Stimulated activated CD8-positive, alpha-beta memory T cell treated with anti-CD3 and anti-CD28 coated beads, Interleukin-12 subunit alpha, Interleukin-12 subunit beta, amount 100 ng/mL, for 24 hours (primary cell): ENCODE measurements at regions not wholly inside any gene's neighbourhood (a gene's known extent, or its start where the extent isn't known, plus 50 kb on each side); places are given as distances from the start of the nearest gene placed in this dataset.

Experiments
- DNase-seq: peaks from one replicate; pipeline ENCODE4 v3.0.0-alpha.2; 2020; ENCODE audit errors: extremely low read depth

DNA sequence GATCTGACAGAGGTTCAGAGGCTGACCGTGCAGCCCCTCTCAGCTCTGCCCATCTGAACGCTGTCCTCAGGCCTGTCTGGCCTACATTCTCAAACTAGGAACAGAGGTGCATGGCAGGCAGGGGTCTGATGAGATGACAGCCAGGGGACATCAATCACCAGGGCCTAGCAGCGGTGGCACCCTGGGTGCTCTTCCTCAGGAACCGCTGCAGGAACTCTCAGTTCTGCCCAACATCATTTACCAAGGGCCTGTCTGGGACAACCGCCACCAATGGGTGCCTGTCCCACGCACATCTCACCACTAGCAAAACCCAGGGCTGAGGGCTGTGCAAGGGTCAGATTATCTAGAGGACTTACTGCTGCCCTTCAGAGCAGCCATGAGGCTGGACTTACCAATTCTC is 245.7 kb downstream of the TOMM20 start:
- DNase-seq, result no peak

- DNase-seq, result no peak
These were observed 246.5 kb downstream of the TOMM20 start for GRCh38 chr1:234881893-234882771.

DNA sequence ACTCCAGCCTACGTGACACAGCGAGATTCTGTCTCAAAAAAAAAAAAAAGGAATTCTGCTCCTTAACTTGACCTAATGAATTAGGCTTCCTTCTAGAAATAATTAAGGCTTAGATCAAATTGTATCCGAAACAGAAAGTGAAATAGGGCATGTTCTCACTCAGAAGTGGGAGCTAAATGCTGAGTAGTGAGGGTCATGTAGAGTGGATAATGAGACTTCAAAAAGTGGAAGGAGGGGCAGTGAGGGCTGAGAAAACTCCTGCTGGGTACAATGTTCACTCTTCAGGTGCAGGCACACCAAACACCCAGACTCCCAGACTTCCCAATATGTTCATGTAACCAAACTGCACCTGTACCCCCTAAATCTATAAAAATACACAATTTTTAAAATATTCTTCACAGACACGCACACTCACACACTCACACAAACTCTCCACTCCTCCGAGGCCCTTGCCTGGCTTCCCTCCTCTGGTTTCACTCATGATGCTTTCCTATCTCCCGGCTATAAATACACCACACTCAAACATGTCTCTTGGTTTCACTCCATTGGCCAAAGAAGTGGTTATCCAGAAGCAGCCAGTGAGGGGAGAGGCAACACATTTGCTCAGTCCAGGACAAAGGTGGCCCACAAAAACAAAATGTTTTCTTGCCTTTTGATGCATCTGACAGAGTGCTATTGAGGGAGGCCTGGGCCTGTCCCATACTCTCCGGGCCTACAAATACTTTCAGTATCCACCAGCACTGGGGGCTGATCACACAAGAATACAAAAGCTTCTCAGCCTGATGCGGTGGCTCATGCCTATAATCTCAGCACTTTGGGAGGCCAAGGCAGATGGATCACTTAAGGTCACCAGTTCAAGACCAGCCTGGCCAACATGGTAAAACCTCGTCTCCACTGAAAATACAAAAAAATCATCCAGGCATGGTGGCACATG is 249.2 kb downstream of the TOMM20 start:
- no peak for DNase-seq

GRCh38 chr1:234878288-234878687 is 250.3 kb downstream of the TOMM20 start:
- no peak for DNase-seq

DNA sequence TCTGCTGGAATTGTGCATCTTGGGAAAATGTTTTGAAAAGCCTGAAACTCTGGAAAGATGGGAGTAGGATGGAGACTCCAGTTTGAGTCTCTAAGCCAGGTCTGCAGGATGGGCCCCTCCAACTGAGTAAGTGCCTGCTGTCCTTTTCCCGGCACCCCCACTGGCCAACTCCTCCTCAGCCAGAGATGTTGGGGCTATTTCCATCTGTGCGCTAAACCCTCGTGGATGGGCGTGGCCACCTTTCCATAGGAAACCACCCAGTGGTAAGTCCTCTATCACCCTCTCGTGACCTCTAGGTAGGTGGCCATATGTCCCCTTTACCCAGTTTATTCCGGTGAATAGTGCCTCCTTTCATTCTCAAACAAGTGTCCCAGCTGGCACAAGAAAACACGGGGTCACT is 250.9 kb downstream of the TOMM20 start:
- no peak for DNase-seq

GRCh38 chr1:234875953-234876855 is 252.4 kb downstream of the TOMM20 start:
- no peak for DNase-seq

DNA sequence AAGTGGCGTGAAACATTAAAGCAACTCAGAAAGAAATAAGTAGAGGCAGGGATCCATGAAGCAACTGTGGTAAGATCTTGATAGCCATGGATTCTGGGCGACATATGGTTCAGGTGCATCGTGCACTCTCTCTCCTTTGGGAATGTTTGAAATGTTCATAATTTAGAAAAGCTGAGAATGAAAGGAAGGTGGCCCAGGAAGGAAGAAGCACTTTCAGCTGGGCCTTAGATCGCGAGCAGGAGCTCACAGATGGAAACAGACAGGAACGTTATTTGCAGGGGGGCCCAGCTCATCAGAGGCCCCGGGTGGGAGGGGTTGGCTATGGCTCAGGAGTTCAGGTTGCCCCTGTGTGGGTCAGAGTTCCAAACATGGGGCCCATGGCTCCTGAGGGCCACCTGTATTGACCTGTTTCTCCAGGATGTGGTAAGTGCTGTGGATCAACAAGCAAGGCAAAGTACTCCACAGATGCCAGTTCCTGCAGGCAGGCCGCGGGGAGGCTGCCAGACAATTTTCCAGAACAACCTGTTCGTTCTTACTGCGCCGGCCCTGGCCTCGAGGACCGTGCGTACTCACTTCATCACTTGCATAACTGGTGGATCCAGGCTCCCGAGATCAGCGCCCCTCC is 253.2 kb downstream of the TOMM20 start:
- no peak for DNase-seq

- DNase-seq, result no peak
These were observed 254.0 kb downstream of the TOMM20 start for GRCh38 chr1:234874291-234875288.

- DNase-seq, result no peak
These were observed 256.8 kb downstream of the TOMM20 start for GRCh38 chr1:234871710-234872271.

DNA sequence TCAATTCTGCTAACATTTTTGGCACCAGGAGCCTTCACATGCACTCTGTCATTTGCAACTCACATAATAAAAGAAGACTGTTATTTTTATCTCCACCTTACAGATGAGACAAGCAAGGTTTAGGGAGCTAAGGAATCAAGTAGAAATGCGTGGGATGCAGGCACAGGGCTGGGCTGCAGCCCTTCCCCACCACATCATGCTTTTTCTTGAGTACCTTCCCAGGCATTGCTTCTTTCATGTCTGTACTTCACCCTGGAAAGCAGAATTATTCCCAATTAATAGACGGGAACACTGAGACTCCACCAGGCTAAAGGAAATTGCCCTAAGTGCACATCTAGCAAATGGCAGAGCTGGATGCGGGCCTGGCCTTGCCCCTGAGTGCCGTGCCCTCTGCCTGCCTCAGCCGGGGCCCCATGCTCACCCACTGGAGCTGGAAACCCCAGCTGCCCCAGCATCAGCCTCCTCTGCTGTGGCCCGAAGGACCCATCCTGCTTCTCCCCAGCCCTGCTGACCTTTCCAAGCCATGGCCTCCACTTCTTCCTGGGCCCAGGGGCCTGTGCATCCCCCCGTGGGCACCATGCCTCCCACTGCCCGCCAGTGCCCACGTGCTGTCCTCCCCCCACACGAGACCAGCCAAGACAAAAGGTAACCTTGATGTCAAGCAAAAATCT is 257.5 kb downstream of the TOMM20 start:
- DNase-seq, result no peak

DNA sequence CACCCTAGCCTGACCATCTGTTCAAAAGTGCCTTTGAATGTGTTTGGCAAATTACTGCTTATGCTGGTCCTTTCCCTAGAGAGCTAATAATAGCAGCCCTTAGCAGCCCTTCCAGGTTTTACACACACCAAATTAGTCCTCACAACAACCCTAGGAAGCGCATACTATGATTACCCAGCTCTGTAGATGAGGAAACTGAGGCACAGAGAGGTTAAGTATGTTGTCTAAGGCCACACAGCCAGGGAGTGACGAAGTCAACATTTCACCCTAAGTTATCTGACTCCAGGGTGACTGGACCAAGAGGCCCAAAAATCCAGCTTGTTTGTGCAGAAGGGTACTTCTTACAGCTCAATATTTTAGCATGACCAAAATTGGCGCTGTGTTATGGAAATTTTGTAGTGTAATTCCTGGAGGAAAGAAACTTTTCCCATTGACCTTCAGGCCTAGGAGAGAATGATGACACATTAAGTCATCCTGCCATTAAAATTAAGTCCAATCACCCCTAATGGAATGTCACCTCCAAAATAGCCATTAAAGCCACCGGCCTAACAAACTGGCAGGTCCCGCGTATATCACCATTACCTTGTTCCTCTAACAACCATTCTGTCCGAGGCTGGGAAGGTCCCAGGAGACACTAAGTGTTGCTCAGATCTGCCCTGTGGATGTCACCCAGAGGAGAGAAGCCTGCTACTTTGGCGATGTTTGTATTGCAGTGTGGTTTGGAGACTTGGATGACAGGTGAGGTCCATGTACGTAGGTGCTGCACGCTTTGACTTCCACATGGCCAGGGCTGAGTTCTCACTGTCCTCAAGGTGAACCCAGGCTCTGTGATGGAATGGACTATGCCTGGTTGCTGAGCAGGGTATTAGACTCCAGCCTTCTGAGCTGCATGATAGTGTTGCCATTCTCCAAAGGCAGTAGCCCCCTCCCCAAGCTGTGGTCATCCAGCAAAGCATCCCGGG is 258.3 kb downstream of the TOMM20 start:
- DNase-seq, result no peak

DNA sequence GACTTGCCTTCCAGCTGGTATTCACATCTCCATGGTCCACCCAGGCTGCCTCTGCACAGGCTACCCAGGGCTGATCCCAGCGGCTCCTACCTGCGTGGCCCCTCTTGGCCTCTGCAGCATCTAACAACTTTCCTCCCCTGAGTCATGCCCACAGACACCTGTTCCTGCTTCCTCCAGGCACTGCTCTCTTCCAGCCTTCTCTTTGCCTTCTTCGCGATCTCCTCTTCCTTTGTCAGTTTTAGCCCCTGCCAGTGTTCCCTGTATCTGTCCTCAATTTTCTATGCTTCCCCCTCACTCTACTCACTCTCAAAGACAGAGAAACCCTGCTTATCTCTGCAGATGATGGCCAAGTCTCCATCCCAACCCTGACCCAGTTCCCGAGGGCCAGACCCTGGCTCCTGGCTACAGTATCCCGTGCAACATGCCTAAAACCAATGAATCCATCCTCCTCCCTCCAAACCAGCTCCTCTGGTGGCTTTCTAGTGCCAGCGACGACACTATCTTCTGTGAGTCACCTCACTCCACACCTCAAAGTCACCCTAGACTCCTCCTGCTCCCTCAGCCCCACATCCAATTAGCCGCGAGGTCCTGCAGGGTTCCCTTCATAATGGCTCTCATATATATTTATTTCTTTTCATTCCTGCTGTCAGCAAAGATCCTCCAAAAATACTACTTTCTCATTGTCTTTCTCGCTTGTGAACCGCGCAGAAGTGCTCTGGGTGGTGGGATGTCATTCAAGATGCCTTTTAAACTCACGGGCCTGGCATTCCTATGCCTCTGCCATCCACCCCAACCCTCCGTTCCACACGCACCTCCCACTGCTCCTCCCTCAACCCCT is 259.2 kb downstream of the TOMM20 start:
- DNase-seq, result no peak

DNA sequence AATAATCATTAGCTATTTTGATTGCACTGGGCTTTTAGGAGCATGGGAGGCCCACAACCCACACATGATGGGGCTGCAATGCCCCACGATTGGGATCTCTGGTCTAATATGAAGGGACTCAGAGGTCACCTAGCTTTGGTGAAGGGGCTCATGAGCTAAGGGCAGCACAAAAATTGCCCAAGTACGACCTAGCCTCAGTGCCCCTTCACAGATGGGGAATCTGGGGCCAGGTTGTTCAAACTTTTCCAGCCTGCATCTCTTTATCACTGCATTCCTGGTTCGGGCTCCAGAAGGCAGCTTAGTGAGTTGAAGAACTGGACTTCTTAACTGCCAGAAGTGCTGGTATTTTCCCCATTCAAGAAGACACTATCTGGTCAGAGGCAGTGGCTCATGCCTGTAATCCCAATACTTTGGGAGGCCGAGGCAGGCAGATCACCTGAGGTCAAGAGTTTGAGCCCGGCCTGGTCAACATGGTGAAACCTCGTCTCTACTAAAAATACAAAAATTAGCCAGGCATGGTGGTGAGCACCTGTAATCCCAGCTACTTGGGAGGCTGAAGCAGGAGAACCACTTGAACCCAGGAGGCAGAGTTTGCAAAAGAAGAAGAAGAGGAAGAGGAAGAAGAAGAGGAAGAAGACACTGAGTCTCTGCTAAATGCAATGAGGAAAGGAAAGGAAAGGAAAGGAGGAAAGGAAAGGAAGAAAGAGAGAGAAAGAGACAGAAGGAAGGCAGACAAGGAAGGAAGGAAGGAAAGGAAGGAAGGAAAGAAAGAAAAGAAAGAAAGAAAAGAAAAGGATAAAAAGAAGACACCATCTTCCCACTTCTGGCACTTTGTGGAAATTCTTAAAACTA is 258.5 kb upstream of the IRF2BP2 start:
- DNase-seq, result no peak

- DNase-seq, result no peak
These were observed 256.3 kb upstream of the IRF2BP2 start for GRCh38 chr1:234866007-234866866.
